ENCODE measurements at regions not wholly inside any gene's neighbourhood (a gene's known extent, or its start where the extent isn't known, plus 50 kb on each side); places are given as distances from the start of the nearest gene placed in this dataset.
"Not testable (repeated sequence)": the region's sequence is repeated elsewhere in the genome, so short reads cannot be mapped to it uniquely, and the experiment has no call there.

GRCh38 chr1:195745189-195746010 lies 862.8 kb downstream of the KCNT2 start:
- DNase-seq (ENCODE audit: low read depth), result no peak

- no peak for DNase-seq (ENCODE audit: low read depth)
These were observed 864.0 kb downstream of the KCNT2 start for GRCh38 chr1:195744256-195744655.

DNA sequence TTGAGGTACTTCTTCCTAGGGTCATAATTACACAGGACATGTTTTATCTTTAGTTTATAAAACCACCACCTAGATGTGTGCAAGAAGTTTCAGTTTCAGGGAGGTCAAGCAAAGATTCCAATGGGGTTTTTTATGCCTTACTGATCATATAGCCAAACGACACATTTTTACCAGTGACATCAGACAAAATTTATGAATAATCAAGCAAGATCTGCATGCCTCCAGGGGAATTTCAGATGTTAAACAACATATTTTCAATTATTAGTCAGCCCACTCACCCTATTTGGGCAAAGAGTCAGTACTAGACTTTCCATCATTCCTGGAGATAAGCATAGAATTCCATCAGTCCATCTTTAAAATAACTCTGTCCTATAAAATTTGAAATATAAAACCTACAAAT lies 867.4 kb downstream of the KCNT2 start:
- DNase-seq (ENCODE audit: low read depth), result no peak

DNA sequence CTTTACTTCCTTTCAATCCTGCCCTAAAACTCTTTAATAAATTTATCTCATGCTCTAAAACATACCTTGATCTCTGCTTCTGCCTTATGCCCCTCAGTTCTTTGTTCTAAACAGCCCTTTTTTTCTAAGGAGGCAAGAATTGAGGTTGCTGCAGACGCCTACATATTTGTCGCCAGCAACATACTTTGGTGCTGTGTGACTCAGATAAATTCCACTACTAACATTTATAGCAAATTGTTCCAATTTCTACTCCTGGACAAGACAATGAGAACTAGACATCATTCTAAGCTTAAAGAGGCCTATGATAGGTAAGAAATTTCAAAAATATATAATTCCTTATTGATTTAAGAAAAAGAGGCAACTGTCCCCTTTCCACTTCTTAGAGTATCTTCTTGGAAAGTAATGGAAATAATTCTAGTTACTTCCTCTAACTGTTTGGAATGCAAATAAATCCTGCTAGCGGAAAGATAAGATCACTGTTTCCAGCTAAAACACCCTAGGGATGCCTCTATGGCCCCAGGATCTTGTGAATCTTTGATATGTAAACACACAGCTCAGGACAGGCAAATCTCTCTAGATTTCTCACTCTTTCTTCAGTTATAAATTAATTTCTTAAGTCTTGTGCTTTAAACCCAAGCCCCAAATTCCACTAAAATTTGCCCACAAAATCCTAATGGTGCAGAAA lies 869.1 kb downstream of the KCNT2 start:
- DNase-seq (ENCODE audit: low read depth), result no peak

- no peak for DNase-seq (ENCODE audit: low read depth)
These were observed 873.1 kb downstream of the KCNT2 start for GRCh38 chr1:195735140-195735539.

- DNase-seq (ENCODE audit: low read depth), result no peak
These were observed 874.4 kb downstream of the KCNT2 start for GRCh38 chr1:195733826-195734225.

- no peak for DNase-seq (ENCODE audit: low read depth)
These were observed 874.8 kb downstream of the KCNT2 start for GRCh38 chr1:195733408-195733807.

DNA sequence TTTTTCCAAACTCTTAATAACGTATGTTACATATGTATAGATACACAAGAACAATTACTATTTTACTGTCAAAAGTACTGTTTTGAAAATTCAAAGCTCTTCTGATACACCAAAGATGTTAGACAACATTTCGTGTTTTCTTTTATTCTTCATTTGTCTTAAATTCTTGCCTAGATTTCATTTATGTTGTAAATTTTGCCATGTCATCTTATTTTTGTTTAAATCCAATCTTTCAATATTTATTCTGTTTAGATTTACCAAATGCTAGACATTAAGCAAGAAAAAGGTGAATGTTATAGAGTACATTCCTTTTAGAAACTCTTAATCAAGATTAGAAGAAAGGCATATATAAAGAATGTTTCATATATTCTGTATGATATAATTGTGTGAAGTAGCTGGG lies 876.9 kb downstream of the KCNT2 start:
- DNase-seq (ENCODE audit: low read depth), result no peak

GRCh38 chr1:195723796-195724194 lies 884.4 kb downstream of the KCNT2 start:
- DNase-seq (ENCODE audit: low read depth), result no peak

DNA sequence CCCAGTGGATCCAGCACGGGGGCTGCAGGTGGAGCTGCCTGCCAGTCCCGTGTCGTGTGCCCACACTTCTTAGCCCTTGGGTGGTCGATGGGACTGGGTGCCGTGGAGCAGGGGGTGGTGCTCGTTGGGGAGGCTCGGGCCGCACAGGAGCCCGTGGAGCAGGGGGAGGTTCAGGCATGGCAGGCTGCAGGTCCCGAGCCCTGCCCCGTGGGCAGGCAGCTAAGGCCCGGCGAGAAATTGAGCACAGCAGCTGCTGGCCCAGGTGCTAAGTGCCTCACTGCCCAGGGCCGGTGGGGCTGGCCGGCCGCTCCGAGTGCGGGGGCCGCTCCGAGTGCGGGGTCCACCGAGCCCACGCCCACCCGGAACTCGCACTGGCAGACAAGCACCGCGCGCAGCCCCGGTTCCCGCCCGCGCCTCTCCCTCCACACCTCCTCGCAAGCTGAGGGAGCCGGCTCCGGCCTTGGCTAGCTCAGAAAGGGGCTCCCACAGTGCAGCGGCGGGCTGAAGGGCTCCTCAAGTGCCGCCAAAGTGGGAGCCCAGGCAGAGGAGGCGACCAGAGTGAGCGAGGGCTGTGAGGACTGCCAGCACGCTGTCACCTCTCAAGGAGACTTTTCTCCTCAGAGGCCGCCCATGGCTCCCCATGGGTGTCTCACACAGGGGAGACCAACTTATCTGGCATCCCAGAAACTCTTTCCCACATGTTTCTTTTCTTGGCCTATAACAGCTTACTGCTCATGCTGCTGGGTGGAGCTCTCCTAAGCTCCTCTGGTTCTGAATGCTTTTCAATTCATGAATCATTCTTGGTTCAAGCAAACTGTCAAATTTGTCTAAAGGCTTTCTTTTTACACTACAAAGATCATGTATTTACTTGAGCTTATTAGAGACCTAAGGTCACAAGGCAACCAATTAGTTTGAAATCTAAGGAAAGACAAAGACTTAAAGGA lies 885.1 kb downstream of the KCNT2 start:
- not testable (repeated sequence) for DNase-seq (ENCODE audit: low read depth)

- DNase-seq (ENCODE audit: low read depth), result not testable (repeated sequence)
These were observed 886.1 kb downstream of the KCNT2 start for GRCh38 chr1:195722146-195722545.

DNA sequence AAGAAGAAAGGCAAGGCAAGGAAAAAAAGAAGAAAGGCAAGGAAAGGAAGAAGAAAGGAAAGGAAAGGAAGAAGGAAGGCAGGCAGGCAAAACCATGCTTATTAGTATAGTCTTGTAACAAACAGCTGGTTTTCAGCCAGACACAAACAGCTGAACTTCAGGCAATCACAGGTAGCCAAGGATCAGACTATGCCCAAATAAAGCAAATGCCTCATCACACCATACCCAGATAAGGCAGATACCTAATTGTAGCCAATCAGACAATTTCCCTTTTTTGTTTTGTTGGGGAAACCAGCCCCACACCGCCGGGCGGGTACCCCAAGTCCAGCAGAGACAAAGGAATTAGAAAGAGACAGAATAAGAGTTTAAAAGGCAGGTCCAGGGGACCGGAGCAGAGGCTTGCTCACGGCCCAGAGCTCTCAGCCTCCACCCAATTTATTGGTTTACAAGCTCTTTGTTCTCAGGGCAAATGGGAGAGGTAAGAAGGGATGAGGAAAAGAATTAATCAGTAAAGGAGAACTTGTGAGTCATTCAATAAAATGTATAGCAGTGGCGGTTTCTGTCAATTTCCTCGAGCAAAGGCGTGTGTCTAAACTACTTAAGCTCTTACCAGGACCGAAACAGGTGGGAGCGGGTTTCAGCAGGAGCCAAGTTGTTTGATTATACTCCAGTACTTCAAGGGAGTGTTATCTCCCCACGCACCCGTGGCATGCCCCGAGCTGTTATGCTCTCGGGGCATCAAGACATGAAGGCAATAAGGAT lies 886.8 kb downstream of the KCNT2 start:
- no peak for DNase-seq (ENCODE audit: low read depth)

GRCh38 chr1:195717651-195718050 lies 890.6 kb downstream of the KCNT2 start:
- no peak for DNase-seq (ENCODE audit: low read depth)

DNA sequence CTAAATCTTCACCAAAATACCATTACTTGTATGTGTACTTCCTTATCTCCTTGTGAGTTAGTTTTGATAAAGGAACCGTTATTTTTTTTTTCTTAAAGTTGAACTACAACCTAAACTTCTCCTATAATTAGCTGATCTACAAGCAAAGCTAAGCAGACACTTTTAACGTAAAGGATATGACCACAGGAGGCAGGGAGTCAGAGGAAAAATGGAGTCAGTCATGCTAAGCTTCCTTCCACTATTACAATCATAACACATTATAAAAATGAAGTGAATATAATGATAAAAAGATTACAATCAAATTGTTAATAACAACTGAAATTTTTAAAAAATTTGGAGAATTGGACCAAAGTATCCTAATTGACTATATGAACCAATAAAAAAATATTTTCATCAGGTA lies 892.6 kb downstream of the KCNT2 start:
- DNase-seq (ENCODE audit: low read depth), result no peak

GRCh38 chr1:195714248-195714647 lies 894.0 kb downstream of the KCNT2 start:
- DNase-seq (ENCODE audit: low read depth), result no peak

GRCh38 chr1:195709821-195710220 lies 898.4 kb downstream of the KCNT2 start:
- DNase-seq (ENCODE audit: low read depth), result no peak

- DNase-seq (ENCODE audit: low read depth), result no peak
These were observed 904.2 kb downstream of the KCNT2 start for GRCh38 chr1:195704028-195704427.

DNA sequence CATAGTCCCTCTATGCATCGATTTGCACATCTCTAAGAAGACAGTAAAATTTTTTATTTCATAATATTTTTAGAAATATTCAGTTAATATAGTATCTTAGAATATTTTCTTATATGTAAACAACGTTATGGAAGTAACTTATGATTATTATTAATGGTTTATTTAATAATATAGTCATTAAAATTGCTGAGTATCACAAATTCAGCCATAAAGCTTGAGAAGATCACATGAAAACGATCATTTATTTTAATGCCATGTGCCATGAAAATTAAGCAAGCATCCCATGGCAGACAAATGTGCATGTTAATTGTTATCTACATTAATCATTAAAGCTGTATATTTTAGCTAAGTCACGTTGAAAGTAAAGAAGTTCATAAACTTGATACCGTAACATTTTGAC lies 907.1 kb downstream of the KCNT2 start:
- DNase-seq (ENCODE audit: low read depth), result no peak

GRCh38 chr1:195697130-195697529 lies 911.1 kb downstream of the KCNT2 start:
- no peak for DNase-seq (ENCODE audit: low read depth)

GRCh38 chr1:195686764-195687163 lies 921.5 kb downstream of the KCNT2 start:
- DNase-seq (ENCODE audit: low read depth), result no peak

- DNase-seq (ENCODE audit: low read depth), result no peak
These were observed 943.6 kb downstream of the KCNT2 start for GRCh38 chr1:195664628-195665027.
